GM18909 (cell line): ENCODE measurements at regions not wholly inside any gene's neighbourhood (a gene's known extent, or its start where the extent isn't known, plus 50 kb on each side); places are given as distances from the start of the nearest gene placed in this dataset.
"Not testable (repeated sequence)": the region's sequence is repeated elsewhere in the genome, so short reads cannot be mapped to it uniquely, and the experiment has no call there.

Experiments used
- ATAC-seq: cut with Tn5 transposase; IDR thresholded peaks from one replicate; pipeline ENCODE4 v1.9.1; 2021; ENCODE audit warnings: mild to moderate bottlenecking; ENCODE audit not compliant: unreplicated experiment, poor library complexity

DNA sequence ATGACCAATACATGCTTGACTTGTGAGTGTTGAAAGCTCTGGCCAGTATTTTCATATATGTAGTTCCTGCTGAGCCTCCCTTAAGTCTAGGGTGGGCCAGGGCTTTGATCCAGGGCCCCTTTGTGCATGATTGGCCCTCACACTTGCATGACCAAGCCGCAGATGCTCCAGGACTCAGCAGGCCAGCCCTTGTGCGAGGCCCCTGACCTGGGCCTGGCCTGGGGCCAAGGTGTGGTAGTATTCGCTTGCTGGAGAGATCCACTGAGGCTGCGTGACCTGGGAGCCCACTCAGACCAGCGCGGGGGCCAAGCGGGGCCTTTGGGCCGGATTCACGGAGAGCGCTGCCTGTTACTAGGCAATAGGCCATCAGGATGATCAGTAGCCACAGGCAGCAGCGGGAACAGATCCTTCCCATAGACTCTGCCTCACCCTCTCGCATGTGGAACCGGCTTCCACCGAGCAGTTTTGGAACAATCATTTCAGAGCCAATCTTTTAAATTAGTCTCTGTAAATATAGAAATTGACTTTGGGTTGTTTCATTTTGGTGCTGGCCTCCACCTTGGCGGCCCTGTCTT, 79.0 kb upstream of the PTCH1 start:
- no peak for ATAC-seq

DNA sequence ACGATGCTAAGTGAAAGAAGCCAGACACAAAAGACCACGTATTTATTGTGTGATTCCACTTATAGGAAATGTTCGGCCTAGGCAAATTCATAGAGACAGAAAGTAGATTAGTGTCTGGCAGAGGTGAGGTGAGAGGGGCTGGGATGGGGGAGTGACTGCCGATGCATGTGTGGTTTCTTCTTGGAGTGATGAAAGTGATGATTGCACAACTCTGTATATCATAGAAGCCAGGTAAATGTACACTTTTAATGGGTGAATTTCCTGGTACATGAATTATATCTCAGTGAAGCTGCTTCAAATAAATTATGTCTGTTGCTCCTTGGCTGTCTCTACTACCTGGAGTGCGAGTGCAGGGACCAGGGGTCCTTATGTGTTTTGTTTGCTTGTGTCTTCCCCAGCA, 76.2 kb upstream of the PTCH1 start:
- no peak for ATAC-seq

DNA sequence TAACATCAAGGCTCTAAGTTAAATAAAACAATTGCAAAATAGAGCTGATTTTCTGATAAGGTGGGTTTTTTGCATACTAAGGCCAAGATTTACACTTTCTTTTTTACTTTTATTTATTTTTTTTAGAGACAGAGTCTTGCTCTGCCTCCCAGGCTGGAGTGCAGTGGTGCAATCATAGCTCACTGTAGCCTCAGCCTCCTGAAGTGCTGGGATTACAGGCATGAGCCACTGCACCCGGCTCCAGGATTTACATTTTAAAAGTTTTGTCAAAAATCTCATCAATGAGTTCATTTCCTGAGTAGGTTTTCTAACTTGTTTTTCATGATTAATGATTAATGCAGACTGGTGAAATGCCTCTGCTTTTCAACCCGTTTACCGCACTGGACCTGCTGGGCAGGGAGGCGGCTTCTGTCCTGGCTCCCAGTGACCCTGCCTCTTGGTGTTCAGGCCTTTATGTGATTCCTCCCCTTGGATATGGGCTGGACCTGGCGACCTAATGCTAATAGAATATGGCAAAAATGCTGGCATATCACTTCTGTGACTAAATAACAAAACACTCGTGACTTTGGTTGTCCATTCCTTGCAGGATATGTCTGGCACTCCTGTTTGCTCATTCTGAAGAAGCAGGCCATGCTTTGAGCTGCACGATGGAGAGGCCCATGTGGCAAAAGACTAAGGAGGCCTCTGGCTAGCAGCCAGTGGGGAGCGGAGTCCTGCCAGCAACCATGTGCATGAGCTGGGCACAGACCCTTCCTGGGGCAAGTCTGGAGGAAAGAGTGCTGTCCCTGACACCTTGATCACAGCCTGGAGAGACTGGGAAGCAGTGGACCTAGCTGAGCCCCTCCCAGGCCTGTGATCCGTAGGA, 72.2 kb upstream of the PTCH1 start:
- no peak for ATAC-seq

DNA sequence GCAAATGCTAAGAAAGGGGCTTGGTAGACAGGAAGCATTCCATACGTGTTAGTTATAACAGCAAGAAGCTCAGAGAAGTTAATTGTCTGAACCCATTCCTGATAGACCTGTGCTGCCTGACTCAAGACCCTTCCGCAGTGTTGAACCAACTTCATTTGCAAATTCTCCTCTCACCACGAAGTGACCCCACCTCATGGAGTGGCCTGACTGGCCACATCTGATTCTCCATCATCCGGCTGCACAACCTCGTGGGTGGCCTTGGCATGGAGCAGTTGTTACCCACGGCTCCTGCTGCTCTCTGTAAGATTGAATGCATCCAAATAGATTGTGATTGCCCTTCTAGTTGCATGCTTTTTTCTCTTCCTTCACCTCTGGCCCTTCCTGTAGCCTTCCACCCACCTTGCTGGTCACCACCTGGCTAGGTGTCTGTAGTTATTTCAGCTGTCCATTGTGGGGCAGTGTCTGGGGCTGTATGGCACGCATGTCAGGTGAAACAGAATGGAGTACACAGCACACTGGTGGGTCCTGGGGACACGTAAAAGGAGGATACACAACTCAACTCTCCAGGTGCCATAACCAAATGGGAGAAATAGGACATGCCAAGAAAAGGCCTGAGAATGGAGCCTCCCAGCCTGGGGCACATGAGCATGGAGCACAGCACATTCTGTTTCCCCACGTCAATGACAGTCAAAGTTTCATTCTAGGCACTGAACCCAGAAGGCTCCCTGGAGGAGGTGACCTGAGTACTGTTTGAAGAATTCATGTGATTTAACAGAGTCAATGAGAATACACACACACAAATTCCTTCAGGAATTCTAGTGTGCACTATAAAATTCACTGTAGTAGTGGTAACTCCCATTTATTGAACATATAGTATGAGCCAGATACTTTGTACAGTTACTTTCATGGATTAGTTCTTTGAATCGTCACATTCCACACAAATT, 70.5 kb upstream of the PTCH1 start:
- no peak for ATAC-seq

DNA sequence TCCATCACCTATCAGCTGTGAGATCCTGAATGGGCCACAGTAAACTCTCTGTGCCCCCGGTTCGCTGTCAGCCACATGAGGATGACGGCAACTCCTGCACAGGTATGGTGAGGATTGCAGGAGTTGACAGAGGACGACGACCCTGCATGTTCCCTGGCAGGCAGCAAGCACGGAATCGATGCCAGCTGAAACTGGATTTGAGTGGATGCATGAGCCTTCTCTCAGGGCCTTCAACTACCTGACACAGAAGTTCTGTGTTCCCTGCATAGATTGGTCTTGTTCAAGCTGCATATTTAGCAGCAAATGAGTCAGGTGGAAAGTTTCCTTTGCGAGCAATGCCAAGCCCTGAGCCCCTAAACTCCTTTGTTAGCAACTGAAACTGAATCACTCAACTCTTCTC, 69.6 kb upstream of the PTCH1 start:
- no peak for ATAC-seq

DNA sequence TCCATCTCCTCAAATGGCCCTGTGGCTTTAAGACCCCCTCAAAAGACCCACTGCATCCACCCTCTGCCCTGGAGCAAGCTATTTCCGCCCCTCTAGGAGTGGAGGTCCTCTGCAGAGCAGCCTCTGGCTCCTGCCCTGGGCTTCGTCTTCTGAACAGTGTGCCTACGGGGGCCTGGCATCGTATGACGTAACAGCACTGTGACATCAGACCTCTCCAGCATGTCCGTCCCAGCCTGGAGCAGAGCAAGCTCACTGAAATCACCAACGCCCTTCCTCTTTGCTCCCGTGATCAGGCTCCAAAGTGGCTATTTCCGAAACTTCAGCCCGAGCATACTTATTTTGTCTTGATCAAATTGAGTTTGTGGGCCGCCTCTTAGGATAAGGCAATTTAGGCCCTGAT, 69.1 kb upstream of the PTCH1 start:
- ATAC-seq: no peak

DNA sequence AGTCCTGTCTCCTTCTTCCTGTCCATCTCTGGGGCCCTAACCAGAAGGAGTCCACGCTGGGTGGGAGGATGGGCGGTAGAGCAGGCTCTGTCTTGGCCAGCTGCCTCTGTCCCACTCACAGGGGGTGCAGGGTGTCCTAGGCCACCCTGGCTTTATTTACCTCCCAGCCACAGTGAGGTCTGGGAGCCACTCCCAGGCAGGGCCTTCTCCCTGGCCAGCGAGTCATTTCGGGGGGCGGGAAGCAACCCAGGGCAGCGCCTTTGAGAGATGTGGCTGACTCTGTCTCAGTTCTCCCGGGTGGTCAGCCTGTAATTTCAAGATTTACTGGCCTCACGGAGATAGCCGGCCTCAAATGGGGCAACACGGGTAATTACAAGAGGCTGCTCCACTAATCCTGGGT, 67.4 kb upstream of the PTCH1 start:
- ATAC-seq: no peak

DNA sequence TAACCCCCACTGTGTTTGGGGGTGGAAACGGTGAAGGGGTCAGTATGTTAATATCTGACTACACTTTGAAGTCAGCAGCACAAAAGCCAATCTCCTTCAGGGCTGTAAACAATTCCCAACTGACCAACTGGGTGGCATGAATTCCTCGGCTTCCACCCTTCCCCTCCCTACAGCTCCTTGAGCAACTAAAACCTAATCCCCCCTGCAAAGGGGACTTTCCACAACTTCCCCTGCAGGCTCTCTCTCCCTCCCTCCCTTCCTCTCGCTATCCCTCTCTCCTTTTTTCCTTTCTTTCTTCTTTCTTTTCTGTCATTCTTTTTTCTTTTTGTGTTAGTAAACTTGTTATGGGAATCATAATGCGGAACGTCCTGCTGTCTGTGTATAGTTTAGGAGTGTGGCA, 65.1 kb upstream of the PTCH1 start:
- ATAC-seq: no peak

DNA sequence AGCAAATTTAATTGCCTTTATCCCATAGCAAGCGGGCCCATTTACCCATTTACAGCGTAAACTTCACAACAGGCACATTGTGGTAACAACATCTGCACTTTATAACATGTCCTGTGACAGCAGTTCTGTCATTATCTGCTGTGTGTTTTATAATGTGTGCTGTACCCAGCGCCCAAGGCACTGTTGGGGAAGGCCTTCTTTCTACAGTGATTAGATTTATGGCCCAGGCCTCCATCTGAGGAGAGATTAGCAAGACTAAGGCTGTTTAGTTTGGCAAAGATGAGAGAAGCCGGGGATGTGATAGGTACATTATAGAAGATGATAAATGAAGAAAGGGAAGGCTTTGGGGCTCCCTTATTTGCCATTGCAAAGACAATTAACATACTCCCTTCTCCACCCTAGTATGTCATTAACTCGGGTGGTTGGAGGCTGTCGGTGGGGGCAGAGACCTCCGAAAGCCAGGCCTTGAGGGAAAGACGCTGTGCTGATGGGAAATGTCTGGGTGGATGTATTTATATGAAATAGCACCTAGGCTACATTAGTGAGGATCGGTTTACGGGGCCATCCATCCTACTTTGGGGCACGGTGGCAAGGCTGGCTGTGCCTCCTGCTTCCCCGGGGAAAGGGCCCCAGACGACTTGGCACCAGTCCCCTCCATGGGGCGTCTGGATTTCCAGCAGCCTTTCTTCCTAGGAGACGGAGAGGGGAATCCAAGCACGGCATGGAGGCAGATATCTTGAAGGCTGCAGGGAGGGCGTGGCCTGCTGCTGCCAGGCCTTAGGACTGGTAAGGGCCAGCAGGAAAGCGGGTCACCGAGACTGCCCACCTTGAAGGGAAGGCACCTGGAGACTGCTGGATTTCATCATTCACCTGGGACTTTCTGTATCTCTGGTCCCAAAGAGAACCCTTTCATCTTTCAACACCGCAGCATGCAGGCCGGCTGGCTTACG, 64.3 kb upstream of the PTCH1 start:
- no peak for ATAC-seq

DNA sequence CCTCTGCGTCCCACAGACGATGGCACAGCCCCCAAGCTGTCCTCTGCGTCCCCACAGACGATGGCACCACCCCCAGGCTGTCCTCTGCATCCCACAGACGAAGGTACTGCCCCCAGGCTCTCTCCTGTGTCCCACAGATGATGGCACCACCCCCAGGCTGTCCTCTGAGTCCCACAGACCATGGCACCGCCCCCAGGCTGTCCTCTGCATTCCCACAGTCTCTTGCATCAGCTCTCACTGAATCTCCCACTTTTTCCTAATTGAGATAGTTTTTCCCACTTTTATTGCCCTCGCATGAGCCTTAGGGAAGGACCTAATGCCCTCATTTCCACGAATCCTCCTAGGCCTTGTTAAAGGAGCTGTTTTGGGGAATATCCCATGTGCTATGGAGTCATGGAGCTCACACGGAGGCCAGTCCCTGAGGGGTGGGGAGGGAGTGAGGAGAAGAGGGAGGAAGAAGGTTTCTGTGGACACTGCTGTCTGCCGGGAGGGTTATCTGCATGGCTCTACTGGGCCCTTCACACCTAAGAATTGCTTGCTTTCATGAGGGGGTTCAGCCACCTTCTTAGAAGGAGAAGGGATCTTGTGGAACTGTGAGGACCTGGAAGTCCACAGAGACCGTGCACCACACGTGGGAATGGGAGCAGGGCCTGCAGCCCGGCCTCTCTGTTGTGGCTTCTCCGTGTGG, 58.2 kb upstream of the PTCH1 start:
- ATAC-seq: no peak

DNA sequence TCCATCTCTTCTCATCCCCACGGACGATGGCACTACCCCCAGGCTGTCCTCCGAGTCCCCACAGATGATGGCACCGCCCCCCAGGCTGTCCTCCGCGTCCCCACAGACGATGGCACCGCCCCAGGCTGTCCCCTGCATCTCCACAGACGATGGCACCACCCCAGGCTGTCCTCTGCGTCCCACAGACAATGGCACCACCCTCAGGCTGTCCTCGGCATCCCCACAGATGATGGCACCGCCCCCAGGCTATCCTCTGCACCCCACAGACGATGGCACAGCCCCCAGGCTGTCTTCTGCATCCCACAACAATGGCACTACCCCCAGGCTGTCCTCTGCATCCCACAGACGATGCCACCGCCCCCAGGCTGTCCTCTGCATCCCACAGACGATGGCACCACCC, 57.4 kb upstream of the PTCH1 start:
- ATAC-seq: no peak

DNA sequence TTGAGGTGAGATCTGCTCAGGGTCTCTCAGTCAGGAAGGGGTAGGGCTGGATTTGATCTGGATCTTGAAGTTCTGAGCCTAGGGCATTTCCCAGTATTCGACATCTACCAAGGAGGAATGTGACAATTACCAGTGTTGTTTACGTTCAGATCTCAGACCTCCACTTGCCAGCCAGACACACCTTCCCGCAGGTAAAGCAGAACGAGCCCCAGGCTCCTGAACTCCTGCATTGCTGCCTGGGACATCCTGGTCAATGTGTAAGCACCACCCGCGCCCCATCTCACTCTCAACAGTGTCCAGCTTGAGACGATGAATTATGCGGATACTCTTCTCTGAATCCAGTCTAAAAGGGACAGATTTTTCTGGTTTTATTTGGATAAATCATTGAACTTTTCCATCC, 56.7 kb upstream of the PTCH1 start:
- no peak for ATAC-seq

DNA sequence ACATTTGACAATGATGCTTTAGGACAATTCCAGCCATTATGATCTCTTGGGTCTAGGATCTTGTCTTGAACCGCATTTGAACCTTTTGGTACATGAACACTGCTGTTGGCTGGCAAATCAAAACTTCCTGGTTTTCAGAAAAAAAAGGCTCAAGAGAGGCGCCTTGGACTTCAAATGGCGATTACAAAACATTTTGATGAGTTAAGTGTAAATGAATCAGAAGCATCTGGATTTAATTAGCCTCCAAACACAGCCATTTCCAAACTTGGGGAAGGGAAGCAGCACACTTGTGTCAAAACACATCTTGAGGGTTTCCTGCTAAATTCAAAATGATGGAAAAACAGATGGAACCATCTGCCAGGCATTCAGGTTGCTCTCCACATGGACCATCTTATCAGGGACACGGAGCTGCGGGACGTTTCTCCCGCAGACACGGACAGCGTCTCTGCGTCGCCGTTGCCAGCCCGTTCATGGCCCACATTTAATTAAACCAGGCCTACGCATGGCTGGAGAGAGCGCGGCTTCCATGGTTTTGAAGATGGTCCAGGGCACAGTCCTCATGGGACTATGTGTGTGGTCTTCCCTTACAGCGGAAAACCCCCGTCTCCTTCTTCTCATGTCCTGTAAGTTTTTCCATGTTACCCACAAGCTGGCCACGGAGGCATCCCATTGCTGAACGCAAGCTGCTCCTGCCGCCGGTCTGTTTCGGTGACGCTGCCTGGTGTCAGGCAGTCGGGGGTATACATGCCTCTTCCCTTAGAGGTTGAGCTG, 55.8 kb upstream of the PTCH1 start:
- ATAC-seq: no peak

DNA sequence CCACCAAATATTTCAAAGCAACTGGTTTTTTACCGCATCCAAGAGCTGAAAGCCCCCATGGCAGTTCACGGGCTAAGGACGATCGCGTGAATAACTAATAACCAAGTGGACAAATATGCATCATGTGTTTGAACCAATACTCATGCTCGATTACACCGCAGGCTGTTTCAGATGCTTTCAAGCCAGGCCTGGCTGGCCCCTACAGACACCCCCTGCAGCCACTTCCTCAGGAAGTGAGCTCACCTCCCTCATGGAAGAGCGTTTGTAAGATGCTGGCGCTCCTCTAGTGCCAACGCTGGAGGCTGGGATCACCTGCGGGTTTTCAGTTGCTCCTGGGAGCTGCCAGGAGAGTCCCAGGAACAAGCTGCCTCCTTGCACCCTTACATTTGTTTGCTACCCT, 53.9 kb upstream of the PTCH1 start:
- no peak for ATAC-seq

DNA sequence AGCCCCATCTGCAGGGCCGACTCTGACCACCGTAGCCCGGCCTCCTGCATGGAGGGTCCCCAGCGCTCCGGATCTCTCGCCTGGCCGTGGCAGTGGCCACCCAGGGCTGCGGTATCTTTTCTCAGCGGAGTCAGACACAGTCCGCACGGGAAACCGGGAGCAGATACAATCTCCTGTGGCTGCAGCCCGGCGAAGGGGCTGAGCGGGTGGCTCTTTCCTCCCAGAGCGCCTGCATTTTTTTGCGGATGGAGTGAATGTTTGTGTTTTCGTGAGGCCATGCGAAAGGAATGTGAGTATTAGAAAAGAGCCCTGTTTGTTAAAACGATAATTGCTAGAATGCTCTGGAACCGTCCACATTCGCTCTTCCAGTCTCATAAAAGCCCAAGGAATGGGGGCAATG, 53.4 kb upstream of the PTCH1 start:
- ATAC-seq: no peak

DNA sequence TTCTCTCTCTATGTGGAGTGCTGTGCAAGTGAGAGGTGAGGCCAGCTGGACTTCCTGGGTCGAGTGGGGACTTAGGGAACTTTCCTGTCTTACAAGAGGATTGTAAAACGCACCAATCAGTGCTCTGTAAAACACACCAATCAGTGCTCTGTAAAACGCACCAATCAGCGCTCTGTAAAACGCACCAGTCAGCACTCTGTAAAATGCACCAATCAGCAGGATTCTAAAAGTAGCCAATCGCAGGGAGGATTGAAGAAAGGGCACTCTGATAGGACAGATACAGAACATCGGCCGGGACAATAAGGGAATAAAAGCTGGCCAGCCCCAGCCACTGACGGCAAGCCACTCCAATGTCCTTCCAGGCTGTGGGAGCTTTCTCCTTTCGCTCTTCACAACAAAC, 52.0 kb upstream of the PTCH1 start:
- not testable (repeated sequence) for ATAC-seq
